BLaER1 (cell line): ENCODE measurements at regions not wholly inside any gene's neighbourhood (a gene's known extent, or its start where the extent isn't known, plus 50 kb on each side); places are given as distances from the start of the nearest gene placed in this dataset.
"Not testable (repeated sequence)": the region's sequence is repeated elsewhere in the genome, so short reads cannot be mapped to it uniquely, and the experiment has no call there.

ENCODE experiments used
- H3K27ac ChIP-seq: shearing (Covaris generic); formaldehyde crosslinking; 2 replicates; pipeline ENCODE4 v1.8.1; 2022
- H3K27me3 ChIP-seq: shearing (Covaris generic); formaldehyde crosslinking; 2 replicates; pipeline ENCODE4 v1.8.1; 2022
- H3K36me3 ChIP-seq: shearing (Covaris generic); formaldehyde crosslinking; 2 replicates; pipeline ENCODE4 v1.8.1; 2022
- H3K4me1 ChIP-seq: shearing (Covaris generic); formaldehyde crosslinking; 2 replicates; pipeline ENCODE4 v1.8.1; 2022
- H3K4me2 ChIP-seq: shearing (Covaris generic); formaldehyde crosslinking; 2 replicates; pipeline ENCODE4 v1.8.1; 2022
- H3K4me3 ChIP-seq: shearing (Covaris generic); formaldehyde crosslinking; 2 replicates; pipeline ENCODE4 v1.8.1; 2022
- H3K9ac ChIP-seq: shearing (Covaris generic); formaldehyde crosslinking; 2 replicates; pipeline ENCODE4 v1.8.1; 2022
- H3K9me3 ChIP-seq: shearing (Covaris generic); formaldehyde crosslinking; 2 replicates; pipeline ENCODE4 v1.8.1; 2022
- H4K20me1 ChIP-seq: shearing (Covaris generic); formaldehyde crosslinking; 2 replicates; pipeline ENCODE4 v1.8.1; 2022

DNA sequence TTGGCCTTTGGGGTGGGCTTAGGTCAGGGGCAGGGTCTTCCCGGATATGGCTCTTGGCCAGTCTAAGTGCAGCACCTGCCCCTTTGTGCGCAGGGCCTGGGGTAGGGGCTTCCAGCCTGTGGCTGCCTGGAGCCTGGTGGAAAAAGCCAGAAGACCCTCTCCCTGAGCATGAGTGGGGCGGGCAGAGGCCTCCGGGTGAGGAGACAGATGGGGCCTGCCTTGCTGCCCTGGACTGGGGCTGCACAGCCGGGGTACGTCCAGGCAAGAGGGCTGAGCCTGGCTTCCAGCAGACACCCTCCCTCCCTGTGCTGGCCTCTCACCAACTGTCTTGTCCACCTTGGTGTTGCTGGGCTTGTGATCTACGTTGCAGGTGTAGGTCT, 142.8 kb downstream of the TMEM121 start:
- H3K36me3 ChIP-seq, H3K4me2 ChIP-seq, H3K4me3 ChIP-seq, H3K27ac ChIP-seq, H3K4me1 ChIP-seq, H3K9ac ChIP-seq, H3K9me3 ChIP-seq, H3K27me3 ChIP-seq, H4K20me1 ChIP-seq: not testable (repeated sequence)

DNA sequence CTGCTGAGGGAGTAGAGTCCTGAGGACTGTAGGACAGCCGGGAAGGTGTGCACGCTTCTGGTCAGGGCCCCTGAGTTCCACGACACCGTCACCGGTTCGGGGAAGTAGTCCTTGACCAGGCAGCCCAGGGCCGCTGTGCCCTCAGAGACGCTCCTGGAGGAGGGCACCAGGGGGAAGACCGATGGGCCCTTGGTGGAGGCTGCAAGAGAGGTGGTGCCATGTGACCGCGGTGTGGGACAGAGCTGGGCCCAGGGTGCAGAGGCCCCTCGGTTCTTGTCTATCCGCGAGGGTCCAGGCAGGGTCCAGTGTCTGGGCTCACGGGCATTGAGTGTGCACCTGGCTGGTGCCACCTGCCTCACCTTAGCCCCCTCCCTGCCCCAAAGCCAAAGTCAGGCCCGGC, 143.3 kb downstream of the TMEM121 start:
- not testable (repeated sequence) for H4K20me1 ChIP-seq, H3K9me3 ChIP-seq, H3K4me3 ChIP-seq

DNA sequence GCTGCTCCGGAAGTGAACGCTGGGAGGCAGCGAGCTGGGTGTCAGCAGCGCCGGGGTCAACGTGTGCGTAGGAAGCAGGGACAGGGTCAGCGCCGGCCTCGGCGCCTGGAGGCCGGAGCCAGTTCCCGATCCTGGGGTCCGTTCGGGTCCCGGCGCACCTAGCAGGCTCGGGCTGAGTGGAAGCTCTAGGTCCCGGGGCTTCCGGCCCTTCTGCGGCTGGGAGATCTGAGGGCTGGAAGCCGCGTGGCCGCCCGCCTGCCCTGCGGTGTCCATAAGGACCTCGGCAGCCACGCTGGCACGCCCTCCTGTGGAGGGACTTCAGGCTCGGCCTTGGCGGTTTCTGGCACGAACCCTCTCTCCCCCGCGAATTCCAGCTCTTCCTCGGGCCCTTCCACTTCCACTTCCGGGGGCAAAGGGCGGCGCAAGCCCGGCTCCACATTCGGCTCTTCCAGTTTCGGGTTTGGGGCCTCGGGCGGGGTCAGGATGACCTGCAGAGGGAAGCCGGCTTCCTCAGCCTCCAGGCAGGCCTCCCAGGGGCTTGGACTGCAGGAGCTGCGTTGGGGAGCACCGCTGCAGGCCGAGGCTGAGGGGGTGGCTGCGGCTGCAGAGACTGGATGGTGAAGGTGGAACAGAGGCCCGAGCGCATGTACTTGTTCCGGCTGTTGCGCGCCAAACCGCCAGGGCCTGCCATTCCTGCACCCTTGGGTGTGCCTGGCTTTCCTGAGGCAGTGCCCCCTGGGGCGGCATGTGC, 146.2 kb downstream of the TMEM121 start:
- H3K9me3 ChIP-seq, H3K4me1 ChIP-seq, H3K4me3 ChIP-seq, H3K27me3 ChIP-seq, H3K27ac ChIP-seq, H3K4me2 ChIP-seq, H4K20me1 ChIP-seq, H3K36me3 ChIP-seq, H3K9ac ChIP-seq: not testable (repeated sequence)

More for the DNA sequence above, 143.3 kb downstream of the TMEM121 start:
- H3K27me3 ChIP-seq, H3K9ac ChIP-seq, H3K4me1 ChIP-seq, H3K36me3 ChIP-seq, H3K27ac ChIP-seq, H3K4me2 ChIP-seq: not testable (repeated sequence)

DNA sequence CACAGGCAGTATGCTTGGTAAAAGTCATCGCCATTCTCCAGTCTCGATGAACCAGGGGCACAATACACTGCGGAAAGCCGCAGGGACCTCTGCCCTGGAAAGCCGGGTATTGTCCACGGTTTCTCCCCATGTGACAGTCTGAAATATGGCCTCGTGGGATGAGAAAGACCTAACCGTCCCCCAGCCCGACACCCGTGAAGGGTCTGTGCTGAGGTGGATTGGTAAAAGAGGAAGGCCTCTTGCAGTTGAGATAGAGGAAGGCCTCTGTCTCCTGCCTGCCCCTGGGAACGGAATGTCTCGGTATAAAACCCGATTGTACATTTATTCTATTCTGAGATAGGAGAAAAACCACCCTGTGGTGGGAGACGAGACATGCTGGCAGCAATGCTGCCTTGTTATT, 149.1 kb downstream of the TMEM121 start:
- H3K4me2 ChIP-seq, H3K27me3 ChIP-seq, H3K27ac ChIP-seq, H3K4me3 ChIP-seq, H3K9me3 ChIP-seq, H3K4me1 ChIP-seq, H4K20me1 ChIP-seq, H3K36me3 ChIP-seq, H3K9ac ChIP-seq: not testable (repeated sequence)

DNA sequence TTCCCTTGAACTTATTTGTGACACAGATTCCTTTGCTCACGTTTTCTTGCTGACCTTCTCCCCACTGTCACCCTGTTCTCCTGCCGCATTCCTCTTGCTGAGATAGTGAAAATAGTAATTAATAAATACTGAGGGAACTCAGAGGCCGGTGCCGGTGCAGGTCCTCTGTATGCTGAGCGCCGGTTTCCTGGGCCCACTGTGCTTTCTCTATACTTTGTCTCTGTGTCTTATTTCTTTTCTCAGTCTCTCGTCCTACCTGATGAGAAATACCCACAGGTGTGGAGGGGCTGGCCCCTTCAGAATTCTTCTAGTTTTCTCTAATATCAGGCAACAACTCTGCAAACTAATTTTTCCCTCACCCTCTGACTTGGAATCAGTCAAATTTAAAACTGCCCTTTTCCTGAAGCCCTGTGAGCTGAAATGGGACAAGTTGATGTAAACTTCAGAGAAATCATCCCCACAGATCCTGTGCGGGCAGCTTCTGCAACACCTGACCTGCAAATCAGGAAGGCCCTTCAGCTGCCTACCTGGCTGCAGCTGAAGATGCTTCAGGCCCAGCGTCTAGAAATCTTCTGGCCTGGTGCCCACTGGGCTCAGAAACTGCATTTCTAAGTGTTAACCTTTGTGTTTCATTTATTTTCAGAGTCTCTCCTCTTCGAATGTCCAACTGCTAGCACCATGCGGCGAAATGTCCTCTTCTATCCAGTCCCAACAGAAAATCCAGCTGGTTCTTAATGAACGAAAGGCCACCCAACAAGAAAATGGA, 149.7 kb downstream of the TMEM121 start:
- H3K36me3 ChIP-seq, H4K20me1 ChIP-seq, H3K27me3 ChIP-seq, H3K4me1 ChIP-seq, H3K9ac ChIP-seq, H3K27ac ChIP-seq, H3K4me3 ChIP-seq, H3K9me3 ChIP-seq, H3K4me2 ChIP-seq: not testable (repeated sequence)

DNA sequence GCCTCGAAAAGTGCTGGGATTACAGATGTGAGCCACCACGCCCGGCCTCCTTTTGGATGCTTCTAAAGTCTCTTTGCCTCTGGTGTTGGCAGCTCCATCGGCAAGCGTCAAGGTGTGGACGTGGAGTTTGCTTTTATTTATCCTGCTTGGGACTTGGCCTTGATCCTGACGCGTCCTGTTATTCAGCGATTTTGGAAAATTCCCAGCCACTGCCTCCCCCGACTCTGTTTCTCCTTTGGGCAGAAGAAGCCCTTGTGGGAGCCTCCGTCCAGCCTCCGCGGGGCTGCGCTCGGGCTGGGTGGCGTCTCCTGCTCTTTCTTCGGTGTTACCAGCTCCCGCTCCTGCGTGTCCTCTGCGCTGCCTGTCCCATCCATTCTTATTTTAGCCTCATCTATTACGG, 151.7 kb downstream of the TMEM121 start:
- not testable (repeated sequence) for H3K4me3 ChIP-seq, H3K27me3 ChIP-seq, H3K36me3 ChIP-seq, H4K20me1 ChIP-seq, H3K27ac ChIP-seq, H3K9ac ChIP-seq, H3K9me3 ChIP-seq
- peaks cover 12% of the 10 kb centered on the region for H3K4me1 ChIP-seq
- H3K4me2 ChIP-seq: peak overlapping the region; percentile 40

DNA sequence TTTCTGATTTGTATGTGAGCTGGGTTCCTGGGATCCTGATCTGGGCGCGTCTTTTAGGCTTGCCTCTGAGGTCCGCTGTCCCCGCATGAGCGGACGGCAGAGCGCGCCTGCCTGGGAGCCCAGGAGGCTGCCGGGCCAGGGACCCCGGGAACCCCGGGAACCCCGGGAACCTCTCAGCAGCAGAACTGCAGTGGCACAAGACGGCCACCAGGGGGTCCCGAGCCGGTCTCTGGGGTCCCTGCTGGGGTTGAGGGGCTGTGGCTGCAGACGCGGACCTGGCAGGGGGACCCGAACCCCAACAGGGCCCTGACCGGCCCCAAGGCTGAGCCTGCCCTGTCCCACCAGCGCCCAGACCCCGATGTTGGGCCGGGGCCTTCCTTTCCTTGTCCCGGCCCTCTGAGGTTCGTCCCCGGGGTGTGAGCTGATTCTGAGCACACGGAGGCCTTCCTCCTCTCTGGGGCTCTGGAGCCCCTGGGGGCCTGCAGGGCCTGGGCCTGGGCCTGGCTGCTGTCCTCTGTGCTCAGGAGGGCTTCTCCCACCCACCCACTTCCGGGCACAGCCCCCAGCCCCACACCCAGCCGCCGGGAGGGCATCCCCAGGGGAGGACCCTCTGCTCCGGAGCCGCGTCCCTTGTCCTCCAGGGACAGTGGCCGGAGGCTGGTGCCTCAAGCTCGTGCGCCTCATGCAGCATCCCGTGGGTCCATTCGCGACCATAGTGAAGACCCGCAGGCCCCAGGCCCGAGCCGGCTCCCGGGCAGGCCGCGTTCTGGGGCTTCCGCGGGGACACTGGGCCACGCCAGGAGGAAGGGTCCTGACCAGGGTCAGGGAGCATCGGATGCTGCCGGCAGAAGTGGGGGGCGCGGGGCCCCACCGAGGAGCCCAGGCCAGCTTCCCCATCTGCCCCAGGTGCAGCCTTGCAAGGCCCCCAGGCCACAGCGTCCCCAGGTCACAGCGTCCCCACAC, 152.9 kb downstream of the TMEM121 start:
- not testable (repeated sequence) for H4K20me1 ChIP-seq, H3K9me3 ChIP-seq, H3K27me3 ChIP-seq, H3K36me3 ChIP-seq
- peak overlapping the region; percentile 57 for H3K4me3 ChIP-seq
- H3K4me2 ChIP-seq: peak overlapping the region; percentile 56
- peak overlapping the region; percentile 69 for H3K27ac ChIP-seq
- H3K9ac ChIP-seq: peak overlapping the region; percentile 66; the same call in 1 of the 2 replicates
- peaks cover 16% of the 10 kb centered on the region for H3K4me1 ChIP-seq

DNA sequence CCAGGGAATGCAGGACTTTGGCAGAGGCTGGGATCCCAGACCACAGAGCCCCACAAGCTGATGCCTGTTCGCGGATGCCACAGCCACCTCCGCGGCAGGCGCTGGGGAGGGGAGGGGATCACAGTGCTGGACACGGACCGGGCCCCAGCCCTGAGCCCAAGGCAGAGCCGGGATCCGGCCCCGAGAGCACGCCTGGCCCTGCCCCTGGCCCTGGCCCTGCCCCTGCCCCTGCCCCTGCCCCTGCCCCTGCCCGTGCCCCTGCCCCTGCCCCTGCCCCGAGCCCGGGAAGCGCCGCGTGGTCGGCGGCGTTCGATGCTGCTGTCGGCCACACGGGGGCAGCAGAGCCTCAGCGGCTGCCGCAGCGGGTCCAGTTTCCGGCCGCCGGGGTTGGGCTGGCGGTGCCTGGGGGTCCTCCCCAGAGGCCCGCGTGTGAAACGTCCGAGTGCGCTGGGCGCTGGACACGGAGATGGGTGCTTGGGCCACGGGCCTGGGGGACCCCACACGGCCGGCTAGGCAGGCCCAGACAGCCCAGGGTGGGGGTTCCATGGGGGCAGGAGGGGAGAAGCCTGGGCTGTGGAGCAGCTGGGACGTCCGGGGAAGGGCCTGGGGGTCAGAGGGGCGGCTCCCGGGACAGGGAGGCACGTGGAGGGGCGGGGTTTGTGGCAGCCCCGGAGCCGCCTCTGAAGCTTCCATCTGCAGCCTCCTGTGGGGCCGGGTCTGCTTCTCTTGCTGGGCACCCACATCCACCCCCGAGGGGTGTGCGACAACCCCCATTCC, 153.8 kb downstream of the TMEM121 start:
- H3K9ac ChIP-seq: peak overlapping the region; percentile 66; the same call in 1 of the 2 replicates
- not testable (repeated sequence) for H4K20me1 ChIP-seq, H3K9me3 ChIP-seq, H3K27me3 ChIP-seq, H3K36me3 ChIP-seq
- H3K4me2 ChIP-seq: peak overlapping the region; percentile 78
- H3K4me1 ChIP-seq: peaks cover 21% of the 10 kb centered on the region
- H3K4me3 ChIP-seq: peak overlapping the region; percentile 57
- peak overlapping the region; percentile 69 for H3K27ac ChIP-seq

DNA sequence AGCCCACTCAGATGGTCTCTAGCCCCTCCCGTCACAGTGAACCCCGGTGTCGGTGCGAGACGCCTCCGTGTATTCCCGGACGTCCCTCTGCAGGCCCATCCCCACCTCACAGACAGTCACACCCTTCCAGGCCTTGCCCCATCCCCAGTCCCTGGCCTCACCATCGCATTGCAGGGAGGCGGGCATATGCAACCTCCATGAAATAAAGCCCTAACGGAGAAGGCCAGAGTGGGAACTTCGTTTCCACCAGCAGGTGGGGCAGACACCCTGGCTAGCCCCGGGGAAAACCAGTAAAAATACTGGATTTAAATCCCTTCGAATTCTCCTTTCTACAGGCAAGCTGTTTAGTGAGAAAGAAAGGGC, 154.3 kb downstream of the TMEM121 start:
- not testable (repeated sequence) for H3K27ac ChIP-seq, H3K9me3 ChIP-seq, H3K9ac ChIP-seq, H4K20me1 ChIP-seq, H3K4me3 ChIP-seq, H3K27me3 ChIP-seq, H3K36me3 ChIP-seq
- Histone ChIP-seq H3K4me2 (peak overlapping the region; percentile 78), H3K4me1 (peaks cover 22% of the 10 kb centered on the region)

DNA sequence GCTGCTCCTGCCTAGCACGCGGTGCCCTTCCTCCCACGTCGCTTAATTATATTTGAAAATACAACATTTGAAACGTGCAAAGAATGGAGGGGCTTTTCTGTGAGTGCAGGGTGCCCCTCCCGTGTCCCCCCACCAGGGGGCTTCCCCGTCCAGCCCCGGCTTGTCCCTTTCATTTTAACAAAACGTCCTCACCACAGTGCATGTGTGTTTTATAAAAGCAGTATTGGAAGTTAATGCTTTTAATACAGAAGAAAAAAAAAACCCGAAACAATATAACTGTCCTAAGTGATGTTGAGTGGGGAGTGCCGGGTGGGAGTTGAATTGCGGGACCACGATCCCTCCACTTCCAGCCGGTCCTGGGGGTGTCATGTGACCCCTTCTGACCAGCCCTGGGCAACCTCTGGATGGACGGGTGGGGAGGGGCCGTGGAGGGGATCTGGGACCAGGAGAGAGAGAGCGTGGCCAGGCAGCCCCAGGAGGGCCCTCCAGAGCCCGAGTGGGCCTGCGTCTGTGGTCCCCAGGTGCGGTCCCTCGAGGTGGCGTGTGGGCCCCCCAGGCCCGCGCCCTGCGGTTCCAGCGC, 155.3 kb downstream of the TMEM121 start:
- Histone ChIP-seq H3K4me2 (peak overlapping the region; percentile 78), H3K4me1 (peaks cover 27% of the 10 kb centered on the region), H3K27ac (peak overlapping the region; percentile 53; the same call in 1 of the 2 replicates), H3K9ac (peak overlapping the region; percentile 63; the same call in 1 of the 2 replicates), H3K4me3 (peak overlapping the region; percentile 51)
- H4K20me1 ChIP-seq, H3K27me3 ChIP-seq, H3K9me3 ChIP-seq, H3K36me3 ChIP-seq: not testable (repeated sequence)

DNA sequence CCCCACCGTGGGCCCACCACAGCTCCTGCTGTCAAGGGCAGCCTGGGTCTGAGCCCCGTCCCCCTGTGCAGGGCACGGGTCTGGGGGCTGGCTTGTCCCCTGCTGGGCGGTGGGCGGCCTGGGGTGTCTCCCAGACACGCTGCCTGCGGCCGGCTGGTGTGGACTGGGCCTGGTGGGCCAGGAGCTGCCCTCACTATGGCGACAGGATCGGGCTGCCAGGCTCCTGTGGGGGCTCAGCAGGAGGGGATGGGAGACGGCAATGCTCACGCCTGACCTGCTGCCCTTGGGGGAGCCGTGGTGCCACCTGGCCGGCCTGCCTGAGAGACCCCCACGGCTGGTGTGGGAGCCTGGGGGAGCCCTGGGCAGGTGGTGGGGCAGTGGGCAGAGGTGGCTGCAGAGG, 156.1 kb downstream of the TMEM121 start:
- H4K20me1 ChIP-seq, H3K27me3 ChIP-seq, H3K9me3 ChIP-seq, H3K4me3 ChIP-seq, H3K9ac ChIP-seq, H3K36me3 ChIP-seq: not testable (repeated sequence)
- 0 out of 2 replicates have a peak overlapping the region, but pooled peaks have one; percentile 9 for H3K27ac ChIP-seq
- peaks cover 34% of the 10 kb centered on the region for H3K4me1 ChIP-seq
- H3K4me2 ChIP-seq: peak overlapping the region; percentile 39
